SK-N-DZ (cell line): ENCODE measurements at regions not wholly inside any gene's neighbourhood (a gene's known extent, or its start where the extent isn't known, plus 50 kb on each side); places are given as distances from the start of the nearest gene placed in this dataset.
"Not testable (repeated sequence)": the region's sequence is repeated elsewhere in the genome, so short reads cannot be mapped to it uniquely, and the experiment has no call there.

Experiments
- DNase-seq: peaks from one replicate; pipeline ENCODE4 v3.0.0-alpha.2; 2015; ENCODE audit warnings: low spot score

DNA sequence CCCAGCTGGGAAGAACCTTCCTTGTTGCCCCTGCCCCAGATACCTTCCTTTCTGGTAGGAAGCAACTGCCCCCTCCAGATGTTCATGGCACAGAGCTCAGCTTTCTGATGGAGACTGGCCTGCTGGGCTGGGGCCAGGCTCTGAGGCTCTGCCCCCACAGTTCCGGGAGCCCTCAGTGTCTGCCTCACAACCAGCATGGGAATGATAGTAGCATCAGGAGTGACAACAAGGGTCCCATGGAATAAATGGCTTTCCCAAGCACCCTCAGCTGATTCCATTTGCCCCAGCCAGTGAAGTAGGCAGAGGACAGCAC is 65.6 kb upstream of the IQSEC1 start:
- DNase-seq, result no peak

DNA sequence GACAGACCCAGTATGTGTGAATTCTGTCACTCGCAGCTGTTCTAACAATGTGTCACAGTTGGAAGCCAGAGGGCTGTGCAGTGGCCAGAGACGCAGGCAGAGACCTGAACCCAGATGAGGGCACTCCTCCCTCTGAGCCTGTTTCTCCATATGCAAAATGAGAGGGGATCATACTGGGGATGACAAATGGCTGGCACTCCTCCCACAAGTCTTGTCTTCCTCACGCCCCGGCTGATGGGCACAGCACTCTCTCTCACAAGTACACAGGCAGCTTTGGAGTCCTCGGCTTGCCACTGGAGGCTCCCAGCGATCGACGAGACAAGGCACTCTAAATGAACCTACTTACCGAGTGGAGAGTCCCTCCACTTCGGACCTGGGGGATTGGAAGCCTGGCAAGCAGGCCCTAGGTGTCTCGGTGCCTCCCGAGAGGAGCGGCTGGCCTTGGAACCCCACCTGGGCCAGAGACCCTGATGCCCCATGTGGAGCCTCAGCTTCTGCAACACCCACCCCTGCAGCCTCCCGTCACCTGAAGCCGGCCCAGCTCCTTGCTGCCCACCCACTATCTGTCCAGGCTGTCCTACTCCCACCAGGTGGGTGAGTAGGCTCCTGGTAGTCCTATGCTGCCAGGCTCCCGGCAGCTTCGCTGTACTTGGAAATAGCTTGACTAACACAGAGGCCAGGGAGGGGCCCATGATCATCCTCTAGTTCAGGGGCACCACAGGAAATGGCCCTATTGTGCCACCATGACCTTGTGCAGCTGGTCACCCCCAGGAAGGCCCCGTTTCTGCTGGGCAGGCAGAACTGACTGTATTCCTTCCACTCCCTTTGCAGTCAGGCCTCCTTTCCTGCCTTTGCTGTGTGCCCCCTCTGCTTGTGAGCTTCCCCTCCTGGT is 65.0 kb upstream of the IQSEC1 start:
- no peak for DNase-seq

DNA sequence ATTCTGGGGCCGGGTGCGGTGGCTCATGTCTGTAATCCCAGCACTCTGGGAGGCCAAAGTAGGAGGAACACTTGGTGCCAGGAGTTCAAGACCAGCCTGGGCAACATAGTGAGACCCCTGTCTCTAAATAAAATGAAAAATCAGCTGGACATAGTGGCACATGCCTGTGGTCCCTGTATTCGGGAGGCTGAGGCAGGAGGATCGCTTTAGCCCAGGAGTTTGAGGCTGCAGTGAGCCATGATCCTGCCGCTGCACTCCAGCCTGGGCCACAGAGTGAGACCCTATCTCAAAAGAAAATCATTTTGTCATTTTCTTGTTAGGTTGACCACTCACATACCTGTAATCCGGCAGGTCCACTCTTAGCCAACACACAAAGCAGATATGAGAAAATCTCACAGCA is 63.6 kb upstream of the IQSEC1 start:
- not testable (repeated sequence) for DNase-seq

DNA sequence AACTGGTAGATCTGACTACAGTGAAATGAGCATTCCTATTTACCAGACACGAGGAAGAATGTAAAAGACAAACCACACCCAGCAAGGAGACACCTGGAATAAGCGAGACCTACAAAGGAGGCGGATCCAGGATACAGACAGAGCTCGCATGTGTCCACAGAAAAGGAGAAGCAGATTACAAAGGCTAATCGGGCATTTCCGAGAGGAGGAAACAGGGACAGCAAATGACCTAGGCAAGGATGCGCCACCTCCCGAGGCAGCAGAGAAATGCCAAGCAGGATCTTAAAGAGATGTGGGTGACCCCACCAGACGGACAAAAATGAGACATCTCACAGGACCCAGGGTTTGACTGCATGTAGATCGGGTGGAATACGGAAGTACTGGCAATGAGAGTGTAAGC is 63.2 kb upstream of the IQSEC1 start:
- no peak for DNase-seq

DNA sequence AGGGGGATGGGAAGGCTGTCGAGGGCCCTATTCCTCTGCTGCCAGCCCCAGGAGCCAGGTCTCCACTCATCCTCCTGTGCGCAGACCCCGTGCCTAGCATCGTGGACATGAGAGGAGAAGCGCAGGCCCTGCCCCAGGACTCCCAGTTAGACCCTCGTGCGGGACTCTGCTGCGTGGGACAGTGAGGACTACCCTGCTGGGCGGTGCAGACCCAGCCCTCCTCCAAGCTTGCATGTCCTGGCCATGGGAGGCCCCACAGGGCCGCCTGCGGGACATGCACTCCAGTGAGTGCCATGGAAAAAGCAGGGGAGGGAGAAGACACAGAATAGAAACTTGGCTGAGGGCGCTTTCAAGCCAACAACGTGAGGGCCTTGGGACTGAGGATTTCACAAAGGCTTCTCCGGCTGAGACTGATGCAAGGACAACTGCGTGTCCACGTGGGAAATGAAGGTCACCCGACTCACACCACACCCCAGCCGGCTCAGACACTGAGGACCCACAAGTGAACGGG is 62.6 kb upstream of the IQSEC1 start:
- no peak for DNase-seq

DNA sequence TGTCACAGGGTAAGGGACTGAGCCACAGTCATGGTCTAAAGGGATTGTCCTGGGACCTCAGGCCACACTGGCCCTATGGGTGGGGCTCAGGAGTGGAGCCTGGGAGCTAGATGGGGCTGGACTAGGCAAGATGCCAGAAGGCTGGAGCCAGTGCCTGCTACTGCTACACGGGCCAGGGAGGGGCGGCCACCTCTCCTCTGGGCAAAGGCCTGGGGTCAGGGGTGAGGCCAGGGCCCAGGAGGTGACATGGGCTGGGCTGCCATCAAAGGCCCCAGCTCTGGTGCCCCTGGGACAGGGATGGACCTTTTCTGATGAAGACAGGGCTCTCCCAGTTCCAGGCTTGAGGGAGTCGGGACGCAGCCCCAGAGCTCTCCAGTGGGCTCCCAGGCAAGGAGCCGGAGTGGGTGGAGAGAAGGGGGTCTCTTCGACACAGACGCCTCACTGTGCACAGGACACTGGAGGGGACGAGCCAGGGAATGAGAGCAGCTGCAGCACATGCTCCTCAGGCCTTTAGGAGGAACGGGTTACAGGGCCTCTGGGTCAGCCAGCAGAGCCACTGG is 62.1 kb upstream of the IQSEC1 start:
- no peak for DNase-seq

DNA sequence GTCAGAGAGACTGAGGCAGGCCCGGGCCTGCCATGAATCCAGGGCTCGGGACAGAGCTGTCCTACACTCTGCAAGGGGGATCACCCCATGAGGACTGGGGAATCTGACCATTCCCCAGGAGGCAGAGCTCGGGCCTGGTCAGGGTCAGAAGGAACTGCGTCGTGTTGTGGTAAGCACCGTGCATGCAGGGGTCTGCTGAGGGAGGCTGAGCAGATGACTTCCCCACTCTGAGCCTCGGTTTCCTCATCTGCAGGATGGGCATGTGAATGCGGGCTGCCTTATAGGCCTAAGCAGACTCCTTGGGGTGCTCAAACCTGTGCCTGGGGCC is 61.6 kb upstream of the IQSEC1 start:
- no peak for DNase-seq

DNA sequence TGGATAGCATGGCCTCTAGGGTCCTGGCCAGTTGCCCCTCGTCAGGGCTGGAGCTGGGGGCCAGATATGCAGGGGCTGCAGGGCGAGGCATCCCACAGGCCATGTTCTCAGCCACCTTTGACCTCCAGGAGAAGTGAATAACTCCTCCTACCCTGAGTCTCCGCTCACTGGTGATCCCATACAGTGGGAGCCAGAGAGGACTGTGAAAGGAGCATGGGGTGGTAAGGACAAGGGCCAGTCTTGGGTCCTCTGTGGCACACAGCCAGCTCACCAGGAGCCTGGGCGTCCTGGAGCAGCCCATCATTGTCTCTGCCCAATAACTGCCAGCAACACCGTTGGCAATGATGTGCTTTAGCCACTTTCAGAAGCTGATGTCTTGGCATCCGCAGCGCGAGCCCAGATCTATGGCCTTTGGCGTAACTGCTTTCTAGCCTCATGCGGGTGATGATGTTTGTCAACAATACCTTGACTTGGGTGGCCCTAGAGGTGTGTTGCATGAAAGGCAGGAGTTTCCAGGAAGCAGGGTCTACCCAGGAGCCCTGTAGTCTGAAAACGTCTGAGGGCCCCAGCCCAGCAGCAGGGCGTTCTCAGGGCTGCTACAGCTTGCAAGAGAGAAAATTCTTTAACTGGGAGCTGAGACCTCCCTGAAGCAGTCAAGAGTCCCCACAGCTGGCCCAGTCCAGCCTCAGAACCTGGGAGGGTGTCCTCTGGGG is 61.1 kb upstream of the IQSEC1 start:
- DNase-seq, result no peak

DNA sequence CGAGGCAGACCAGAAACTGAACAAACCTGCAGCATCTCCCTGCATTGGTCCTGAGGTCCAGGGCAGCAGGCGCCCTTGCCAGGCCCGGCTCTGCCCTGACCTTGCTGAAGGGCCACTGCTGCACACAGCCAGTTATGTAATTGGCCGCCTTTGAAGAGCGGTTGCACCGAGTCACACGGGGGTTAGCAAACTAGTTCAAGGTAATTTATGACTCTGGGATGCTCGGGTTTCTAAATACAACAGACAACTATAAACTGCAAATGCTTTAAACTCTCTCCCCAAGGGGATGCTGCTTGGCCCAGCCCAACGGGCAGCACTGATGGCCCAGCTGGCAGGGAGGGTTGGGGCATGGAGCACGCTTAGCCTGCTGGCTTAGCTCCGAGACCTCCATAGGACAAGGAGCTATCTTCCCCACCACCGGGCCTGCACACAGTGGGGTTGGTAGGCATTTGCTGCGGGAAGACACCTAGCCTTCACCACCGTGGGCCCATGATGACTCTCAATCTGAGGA is 60.3 kb upstream of the IQSEC1 start:
- no peak for DNase-seq

DNA sequence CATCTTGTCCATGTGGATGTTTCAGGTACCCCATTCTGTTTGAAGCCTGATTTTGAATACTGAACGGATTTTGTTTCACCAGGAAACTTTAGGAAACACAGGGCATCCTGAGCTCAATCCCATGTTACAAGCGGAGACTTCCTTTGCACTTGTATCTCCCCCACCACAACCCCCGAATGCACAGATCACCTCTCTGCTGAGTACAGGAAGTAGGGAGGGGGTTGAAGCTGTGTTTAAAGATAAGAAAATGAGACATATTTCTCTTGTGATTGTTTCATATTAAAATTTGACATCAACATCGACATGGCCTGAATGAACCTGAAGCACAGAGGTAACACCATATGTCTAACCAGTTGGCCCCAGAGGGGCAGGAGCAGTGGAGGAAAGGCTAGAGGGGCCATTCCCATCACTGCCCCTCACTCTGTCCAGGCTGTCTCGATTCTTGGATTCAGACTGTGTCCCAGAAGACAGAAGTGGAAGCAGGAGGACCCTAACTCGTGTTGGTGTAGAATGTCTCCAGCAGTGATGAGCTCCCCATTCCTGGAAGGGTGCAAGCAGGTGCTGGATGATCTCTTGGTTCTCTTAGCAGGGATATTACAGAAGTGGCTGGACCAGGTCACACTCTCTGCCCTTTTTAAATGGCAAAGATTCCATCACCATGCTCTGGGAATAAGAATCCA is 59.6 kb upstream of the IQSEC1 start:
- no peak for DNase-seq

DNA sequence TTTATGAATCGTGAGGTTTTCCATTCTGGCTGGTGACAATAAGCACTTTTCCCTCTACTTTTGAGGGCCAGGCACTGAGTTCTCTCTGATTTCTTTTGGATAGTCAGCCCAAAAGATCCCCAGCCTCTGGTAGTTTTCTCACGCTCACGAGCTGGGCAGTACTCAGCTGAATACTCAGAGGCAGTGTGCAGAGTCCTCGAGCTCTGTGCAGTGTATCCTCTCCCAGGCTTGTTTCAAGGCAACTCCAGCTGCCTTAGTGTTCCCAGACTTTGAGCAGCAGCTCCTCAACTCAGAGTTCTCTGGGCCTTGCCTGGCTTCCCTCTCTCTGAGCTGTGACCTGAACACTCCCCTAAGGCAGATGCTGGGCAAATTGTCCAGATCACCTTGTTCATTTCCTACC is 59.1 kb upstream of the IQSEC1 start:
- DNase-seq, result no peak

DNA sequence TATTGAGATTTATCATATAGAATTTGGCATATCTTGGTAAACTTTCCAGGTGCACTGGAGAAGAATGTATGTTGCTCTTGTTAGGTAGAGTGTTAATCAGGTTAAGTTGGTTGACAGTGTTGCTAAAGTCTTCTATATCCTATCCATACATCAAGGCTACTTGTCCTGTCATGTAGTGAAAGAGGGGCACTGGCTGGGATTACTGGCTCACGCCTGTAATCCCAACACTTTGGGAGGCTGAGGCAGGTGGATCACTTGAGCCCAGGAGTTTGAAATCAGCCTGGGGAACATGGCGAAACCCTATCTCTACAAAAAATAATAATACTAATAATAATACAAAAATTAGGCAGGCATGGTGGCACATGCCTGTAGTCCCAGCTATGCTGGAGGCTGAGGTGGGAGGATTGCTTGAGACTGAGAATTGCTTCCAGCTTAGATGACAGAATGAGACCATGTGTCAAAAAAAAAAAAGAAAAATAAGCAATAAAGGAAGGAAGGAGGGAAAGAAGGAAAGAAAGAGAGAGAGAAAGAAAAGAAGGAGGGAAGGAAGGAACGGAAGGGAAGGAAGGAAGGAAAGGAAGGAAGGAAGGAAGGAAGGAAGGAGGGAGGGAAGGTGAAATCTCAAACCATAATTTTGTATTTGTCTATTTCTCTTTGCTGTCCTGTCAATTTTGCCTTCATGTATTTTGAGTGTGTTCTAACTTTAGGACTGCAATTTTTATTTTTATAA is 57.4 kb upstream of the IQSEC1 start:
- DNase-seq, result no peak

DNA sequence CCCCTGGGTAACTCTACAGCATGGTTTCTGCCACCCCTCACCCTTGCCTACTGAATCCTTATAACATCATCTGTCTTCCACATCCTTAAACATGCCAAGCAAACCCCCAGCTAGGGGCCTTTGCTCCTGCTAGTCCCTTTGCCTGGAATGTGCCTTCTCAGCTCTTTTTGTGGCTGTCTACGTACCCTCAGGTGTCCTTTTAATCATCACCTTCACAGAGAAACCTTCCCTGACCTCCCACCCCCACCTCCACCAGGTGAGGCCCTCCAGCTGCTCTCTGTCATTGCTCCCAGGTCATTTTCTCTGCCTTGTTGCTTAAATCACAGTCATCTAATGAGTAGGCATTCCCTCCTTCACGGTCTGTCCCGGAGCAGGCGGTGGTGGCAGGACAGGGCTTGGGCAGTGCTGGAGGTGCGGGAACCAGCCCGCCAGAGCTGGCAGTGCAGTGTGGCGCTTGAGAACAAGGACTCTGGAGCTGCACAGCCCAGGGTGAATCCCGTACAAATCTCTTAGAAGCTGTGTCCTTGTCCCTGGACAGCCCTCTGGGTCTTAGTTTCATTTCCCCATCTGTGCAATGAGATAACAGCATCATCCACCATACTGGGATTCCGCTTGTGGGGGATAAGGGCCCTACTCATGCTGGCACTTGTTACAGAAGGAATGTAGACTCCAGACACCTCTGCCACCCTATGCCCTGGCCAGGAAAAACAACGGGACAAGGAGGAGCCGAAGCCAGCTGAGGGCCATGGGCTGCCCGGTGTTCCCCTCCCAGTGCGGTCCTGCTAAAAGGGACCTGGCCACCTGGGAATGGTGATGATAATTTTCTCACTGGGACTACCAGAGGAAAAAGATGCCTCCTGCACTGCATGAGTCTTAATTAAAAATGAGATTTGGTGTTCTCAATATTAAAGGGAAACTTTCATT is 52.1 kb upstream of the IQSEC1 start:
- no peak for DNase-seq

DNA sequence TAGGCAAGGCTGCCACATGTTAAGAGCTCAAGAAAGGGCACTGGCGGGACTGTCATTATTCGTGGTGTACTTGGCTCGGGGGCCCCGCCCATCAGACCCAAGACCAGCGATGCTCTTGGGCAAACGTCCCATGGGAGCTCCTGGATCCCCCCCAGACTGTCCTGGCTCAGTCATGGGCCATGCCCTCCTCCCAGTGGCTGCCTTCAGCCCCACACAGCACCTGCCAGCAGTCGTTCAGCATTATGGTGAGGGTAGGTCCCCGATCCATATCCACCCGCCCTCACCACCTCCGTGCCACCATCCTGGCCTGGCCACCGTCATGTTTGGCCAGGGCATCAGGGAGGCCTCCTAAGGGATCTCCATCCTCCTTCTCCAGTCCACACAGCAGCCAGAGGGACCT is 51.4 kb upstream of the IQSEC1 start:
- no peak for DNase-seq

DNA sequence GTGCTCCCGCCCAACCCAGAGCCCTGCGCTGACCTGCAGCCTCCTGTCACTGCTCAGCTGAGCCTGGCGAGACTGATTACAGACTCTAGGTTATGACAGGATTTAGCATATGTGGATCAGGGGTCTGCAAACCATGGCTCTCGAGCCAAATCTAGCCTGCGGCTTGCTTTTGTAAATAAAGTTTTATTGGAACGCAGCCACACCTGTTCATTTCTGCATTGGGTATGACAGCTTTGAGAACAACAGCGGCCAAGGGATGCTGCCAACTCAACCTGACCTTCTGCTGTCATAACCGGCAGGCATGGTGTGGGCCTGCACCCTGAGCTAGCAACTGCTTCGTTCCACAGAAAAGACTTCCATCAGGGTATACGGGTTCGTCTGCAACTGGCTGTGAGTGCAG is 50.5 kb upstream of the IQSEC1 start:
- no peak for DNase-seq

DNA sequence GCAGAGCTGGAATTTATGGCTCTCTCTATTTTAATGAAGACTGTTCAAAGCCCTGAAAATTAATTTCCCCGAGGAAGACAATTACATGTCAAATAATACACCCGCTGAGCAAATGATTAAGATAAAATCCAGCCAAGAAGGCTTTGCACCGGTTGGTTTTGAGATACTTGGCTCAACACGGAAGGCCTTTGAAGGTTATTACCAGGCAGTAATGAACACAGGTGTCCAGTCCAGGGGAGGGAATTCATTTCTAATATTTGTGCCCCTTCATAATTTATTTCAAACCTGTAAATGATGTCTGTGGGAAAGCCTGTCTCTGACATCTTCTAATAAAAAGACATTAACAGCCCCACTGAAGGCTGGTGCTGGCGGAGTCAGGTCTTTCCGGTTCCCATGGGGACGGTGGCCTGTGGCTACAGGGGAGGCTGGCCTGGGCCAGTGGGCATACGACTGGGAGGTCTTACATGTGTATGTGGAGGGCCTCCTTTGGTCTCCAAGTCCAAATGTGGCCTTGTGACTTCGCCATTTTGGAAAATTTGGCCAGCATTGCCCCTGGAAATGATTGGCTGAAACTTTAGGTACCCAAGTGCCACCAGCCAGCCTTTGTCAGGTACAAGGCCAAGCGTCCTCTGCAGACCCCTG is 49.9 kb upstream of the IQSEC1 start:
- no peak for DNase-seq
